ENCODE measurements at regions not wholly inside any gene's neighbourhood (a gene's known extent, or its start where the extent isn't known, plus 50 kb on each side); places are given as distances from the start of the nearest gene placed in this dataset.

- Histone ChIP-seq H3K36me3 (ENCODE audit: control insufficient read depth, insufficient read depth, low read length) (no peaks in the 10 kb centered on the region), H3K4me1 (ENCODE audit: control insufficient read depth, insufficient read depth, low read length, poor library complexity, severe bottlenecking) (no peaks in the 10 kb centered on the region), H3K9me3 (ENCODE audit: control insufficient read depth, low read length) (no peaks in the 10 kb centered on the region), H3K27ac (ENCODE audit: low read depth, low read length, severe bottlenecking) (no peak overlapping the region), H3K4me3 (ENCODE audit: extremely low read depth, insufficient read depth, low read length, poor library complexity, severe bottlenecking) (no peak overlapping the region)
- WGBS, 2 experiments (ENCODE audit: insufficient coverage in 2 of 2), result no CpG with 5 or more reads among the region's 2 CpGs
These were observed 200.1 kb upstream of the ZNF717 start for GRCh38 chr3:75985432-75985831.

DNA sequence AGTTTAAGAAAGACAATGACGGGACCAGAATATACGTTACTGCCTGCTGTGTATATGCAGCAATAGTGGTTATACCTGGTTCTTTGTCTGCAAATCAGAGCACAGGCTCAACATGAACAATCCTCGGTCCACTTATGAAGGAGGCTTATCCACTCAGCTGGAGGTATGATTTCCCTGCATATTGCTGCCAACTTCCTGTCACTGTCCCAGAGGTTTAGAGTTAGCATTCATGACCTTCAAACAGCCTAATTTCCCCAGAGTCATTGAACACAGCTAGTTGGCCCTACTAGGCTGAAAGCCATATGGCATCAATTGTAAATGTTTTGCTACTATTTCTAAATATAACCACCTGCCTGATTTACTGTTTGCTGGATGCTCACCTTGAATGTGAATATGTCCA is 224.9 kb upstream of the ZNF717 start:
- no peak overlapping the region for H3K4me3 ChIP-seq (ENCODE audit: extremely low read depth, insufficient read depth, low read length, poor library complexity, severe bottlenecking)
- H3K36me3 ChIP-seq (ENCODE audit: control insufficient read depth, insufficient read depth, low read length), result no peaks in the 10 kb centered on the region
- no peaks in the 10 kb centered on the region for H3K9me3 ChIP-seq (ENCODE audit: control insufficient read depth, low read length)
- 89 to 93% methylated on average over 3 of the region's 3 CpGs for WGBS, 2 experiments (ENCODE audit: insufficient coverage in 2 of 2)
- H3K27ac ChIP-seq (ENCODE audit: low read depth, low read length, severe bottlenecking), result no peak overlapping the region
- no peaks in the 10 kb centered on the region for H3K4me1 ChIP-seq (ENCODE audit: control insufficient read depth, insufficient read depth, low read length, poor library complexity, severe bottlenecking)

GRCh38 chr3:76011121-76011520 is 225.8 kb upstream of the ZNF717 start:
- H3K4me1 ChIP-seq (ENCODE audit: control insufficient read depth, insufficient read depth, low read length, poor library complexity, severe bottlenecking), result no peaks in the 10 kb centered on the region
- no peak overlapping the region for H3K4me3 ChIP-seq (ENCODE audit: extremely low read depth, insufficient read depth, low read length, poor library complexity, severe bottlenecking)
- no peak overlapping the region for H3K27ac ChIP-seq (ENCODE audit: low read depth, low read length, severe bottlenecking)
- no peaks in the 10 kb centered on the region for H3K36me3 ChIP-seq (ENCODE audit: control insufficient read depth, insufficient read depth, low read length)
- 91 to 95% methylated on average over 4 to 5 of the region's 6 CpGs for WGBS, 2 experiments (ENCODE audit: insufficient coverage in 2 of 2)
- no peaks in the 10 kb centered on the region for H3K9me3 ChIP-seq (ENCODE audit: control insufficient read depth, low read length)

DNA sequence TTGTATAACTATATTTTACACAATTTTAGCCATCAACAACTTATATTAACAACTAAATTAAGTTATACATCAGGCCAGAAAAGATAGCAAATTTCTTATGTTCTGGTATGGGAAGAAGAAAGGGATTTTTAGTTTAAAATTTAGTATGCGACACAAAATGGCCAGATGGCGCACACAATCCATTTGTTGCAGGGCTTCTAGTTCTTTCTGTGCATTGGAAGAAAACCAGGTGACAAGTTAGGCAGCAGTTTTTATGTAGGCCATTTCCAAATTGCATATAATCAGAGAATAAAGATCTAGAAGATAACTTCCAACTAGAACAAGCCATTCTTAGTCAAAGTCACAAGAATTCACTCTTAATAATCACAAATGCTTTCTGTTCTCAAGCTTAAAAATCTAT is 230.1 kb upstream of the ZNF717 start:
- WGBS, 2 experiments (ENCODE audit: insufficient coverage in 2 of 2), result 93% methylated on average over 2 of the region's 2 CpGs; no CpG with 5 or more reads in 1 of the 2 experiments
- Histone ChIP-seq H3K4me1 (ENCODE audit: control insufficient read depth, insufficient read depth, low read length, poor library complexity, severe bottlenecking) (no peaks in the 10 kb centered on the region), H3K4me3 (ENCODE audit: extremely low read depth, insufficient read depth, low read length, poor library complexity, severe bottlenecking) (no peak overlapping the region)

GRCh38 chr3:76016111-76016510 is 230.8 kb upstream of the ZNF717 start:
- Histone ChIP-seq H3K4me1 (ENCODE audit: control insufficient read depth, insufficient read depth, low read length, poor library complexity, severe bottlenecking) (no peaks in the 10 kb centered on the region), H3K9me3 (ENCODE audit: control insufficient read depth, low read length) (no peaks in the 10 kb centered on the region), H3K27ac (ENCODE audit: low read depth, low read length, severe bottlenecking) (no peak overlapping the region), H3K4me3 (ENCODE audit: extremely low read depth, insufficient read depth, low read length, poor library complexity, severe bottlenecking) (no peak overlapping the region), H3K36me3 (ENCODE audit: control insufficient read depth, insufficient read depth, low read length) (no peaks in the 10 kb centered on the region)
- 80 to 89% methylated on average over 1 to 3 of the region's 6 CpGs for whole genome bisulfite sequencing, 2 experiments (ENCODE audit: insufficient coverage in 2 of 2)

More for the DNA sequence above, 230.1 kb upstream of the ZNF717 start:
- H3K27ac ChIP-seq (ENCODE audit: low read depth, low read length, severe bottlenecking), result no peak overlapping the region
- H3K36me3 ChIP-seq (ENCODE audit: control insufficient read depth, insufficient read depth, low read length), result no peaks in the 10 kb centered on the region
- no peaks in the 10 kb centered on the region for H3K9me3 ChIP-seq (ENCODE audit: control insufficient read depth, low read length)

GRCh38 chr3:76016769-76017439 is 231.6 kb upstream of the ZNF717 start:
- H3K4me3 ChIP-seq (ENCODE audit: extremely low read depth, insufficient read depth, low read length, poor library complexity, severe bottlenecking), result no peak overlapping the region
- no peaks in the 10 kb centered on the region for H3K36me3 ChIP-seq (ENCODE audit: control insufficient read depth, insufficient read depth, low read length)
- H3K4me1 ChIP-seq (ENCODE audit: control insufficient read depth, insufficient read depth, low read length, poor library complexity, severe bottlenecking), result no peaks in the 10 kb centered on the region
- no peak overlapping the region for H3K27ac ChIP-seq (ENCODE audit: low read depth, low read length, severe bottlenecking)
- WGBS, 2 experiments (ENCODE audit: insufficient coverage in 2 of 2), result 77% methylated on average over 2 of the region's 6 CpGs; no CpG with 5 or more reads in 1 of the 2 experiments
- H3K9me3 ChIP-seq (ENCODE audit: control insufficient read depth, low read length), result no peaks in the 10 kb centered on the region

- Histone ChIP-seq H3K27ac (ENCODE audit: low read depth, low read length, severe bottlenecking) (no peak overlapping the region), H3K36me3 (ENCODE audit: control insufficient read depth, insufficient read depth, low read length) (no peaks in the 10 kb centered on the region), H3K9me3 (ENCODE audit: control insufficient read depth, low read length) (no peaks in the 10 kb centered on the region), H3K4me1 (ENCODE audit: control insufficient read depth, insufficient read depth, low read length, poor library complexity, severe bottlenecking) (no peaks in the 10 kb centered on the region), H3K4me3 (ENCODE audit: extremely low read depth, insufficient read depth, low read length, poor library complexity, severe bottlenecking) (no peak overlapping the region)
- 100% methylated on average over 1 of the region's 4 CpGs; no CpG with 5 or more reads in 1 of the 2 experiments for WGBS, 2 experiments (ENCODE audit: insufficient coverage in 2 of 2)
These were observed 236.0 kb upstream of the ZNF717 start for GRCh38 chr3:76021376-76021775.

DNA sequence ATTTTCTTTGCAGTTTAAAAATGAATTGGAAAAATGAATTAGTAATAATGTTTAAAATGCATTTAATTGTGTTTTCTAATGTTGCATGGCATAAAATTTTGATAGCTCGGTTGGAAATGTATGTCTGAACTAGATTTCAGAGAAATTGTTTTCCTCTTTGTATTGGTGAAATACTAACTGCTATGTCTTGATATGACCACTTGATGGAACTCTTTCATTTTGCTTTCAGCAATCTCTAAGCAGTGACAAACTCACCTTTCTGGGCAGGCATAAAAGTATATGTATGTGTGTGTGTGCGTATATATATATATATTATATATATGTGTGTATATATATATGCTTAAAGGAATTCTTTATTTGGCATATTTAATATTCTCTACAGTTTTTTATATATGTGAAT is 239.3 kb upstream of the ZNF717 start:
- no peaks in the 10 kb centered on the region for H3K36me3 ChIP-seq (ENCODE audit: control insufficient read depth, insufficient read depth, low read length)
- WGBS, 2 experiments (ENCODE audit: insufficient coverage in 2 of 2), result 17 to 57% methylated on average over 1 of the region's 2 CpGs
- no peaks in the 10 kb centered on the region for H3K9me3 ChIP-seq (ENCODE audit: control insufficient read depth, low read length)
- H3K4me3 ChIP-seq (ENCODE audit: extremely low read depth, insufficient read depth, low read length, poor library complexity, severe bottlenecking), result no peak overlapping the region
- H3K4me1 ChIP-seq (ENCODE audit: control insufficient read depth, insufficient read depth, low read length, poor library complexity, severe bottlenecking), result no peaks in the 10 kb centered on the region
- no peak overlapping the region for H3K27ac ChIP-seq (ENCODE audit: low read depth, low read length, severe bottlenecking)

DNA sequence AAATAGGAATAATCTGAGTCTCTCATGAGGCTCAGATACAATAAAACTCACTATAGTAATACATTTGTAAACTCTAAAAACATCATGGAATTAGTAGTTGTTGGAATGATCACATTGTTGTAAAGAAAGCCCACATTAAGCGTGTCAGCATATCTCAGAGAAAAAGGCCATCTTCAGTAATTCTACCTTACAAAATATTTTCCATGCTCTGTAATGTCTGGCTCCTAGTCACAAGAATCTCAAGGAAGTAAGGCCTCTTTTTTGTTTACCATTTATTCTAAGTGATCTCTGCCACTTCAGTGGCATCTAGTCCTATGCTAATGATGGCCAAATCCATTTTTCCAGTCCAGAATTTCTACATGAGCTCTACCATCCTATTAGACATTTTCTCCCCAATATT is 240.2 kb upstream of the ZNF717 start:
- H3K4me1 ChIP-seq (ENCODE audit: control insufficient read depth, insufficient read depth, low read length, poor library complexity, severe bottlenecking), result no peaks in the 10 kb centered on the region
- WGBS, 2 experiments (ENCODE audit: insufficient coverage in 2 of 2), result 100% methylated on average over 1 of the region's 1 CpG; no CpG with 5 or more reads in 1 of the 2 experiments
- H3K27ac ChIP-seq (ENCODE audit: low read depth, low read length, severe bottlenecking), result no peak overlapping the region
- no peaks in the 10 kb centered on the region for H3K9me3 ChIP-seq (ENCODE audit: control insufficient read depth, low read length)
- no peaks in the 10 kb centered on the region for H3K36me3 ChIP-seq (ENCODE audit: control insufficient read depth, insufficient read depth, low read length)
- no peak overlapping the region for H3K4me3 ChIP-seq (ENCODE audit: extremely low read depth, insufficient read depth, low read length, poor library complexity, severe bottlenecking)

- no peaks in the 10 kb centered on the region for H3K36me3 ChIP-seq (ENCODE audit: control insufficient read depth, insufficient read depth, low read length)
These were observed 241.0 kb upstream of the ZNF717 start for GRCh38 chr3:76026379-76026778.

GRCh38 chr3:76028774-76029173 is 243.4 kb upstream of the ZNF717 start:
- Histone ChIP-seq H3K4me1 (ENCODE audit: control insufficient read depth, insufficient read depth, low read length, poor library complexity, severe bottlenecking) (peaks cover 2% of the 10 kb centered on the region), H3K36me3 (ENCODE audit: control insufficient read depth, insufficient read depth, low read length) (no peaks in the 10 kb centered on the region), H3K9me3 (ENCODE audit: control insufficient read depth, low read length) (no peaks in the 10 kb centered on the region), H3K27ac (ENCODE audit: low read depth, low read length, severe bottlenecking) (no peak overlapping the region), H3K4me3 (ENCODE audit: extremely low read depth, insufficient read depth, low read length, poor library complexity, severe bottlenecking) (no peak overlapping the region)

More at GRCh38 chr3:76026379-76026778, 241.0 kb upstream of the ZNF717 start:
- no peak overlapping the region for H3K4me3 ChIP-seq (ENCODE audit: extremely low read depth, insufficient read depth, low read length, poor library complexity, severe bottlenecking)
- H3K9me3 ChIP-seq (ENCODE audit: control insufficient read depth, low read length), result no peaks in the 10 kb centered on the region
- no peak overlapping the region for H3K27ac ChIP-seq (ENCODE audit: low read depth, low read length, severe bottlenecking)
- H3K4me1 ChIP-seq (ENCODE audit: control insufficient read depth, insufficient read depth, low read length, poor library complexity, severe bottlenecking), result no peaks in the 10 kb centered on the region

All from mesodermal cell (in vitro differentiated cells).